SK-N-SH treated with all-trans-retinoic acid at 6 μM for 48 hours (cell line): ENCODE measurements at regions not wholly inside any gene's neighbourhood (a gene's known extent, or its start where the extent isn't known, plus 50 kb on each side); places are given as distances from the start of the nearest gene placed in this dataset.

Source experiments
- ARNTL ChIP-seq: fragments of 450-650 bp; formaldehyde crosslinking; IDR thresholded peaks from 2 replicates; pipeline ENCODE4 v1.5.0; 2020; ENCODE audit warnings: low read depth, mild to moderate bottlenecking, moderate library complexity, borderline replicate concordance
- ESRRG ChIP-seq: fragments of 250-450 bp; sonication (Bioruptor Pico); IDR thresholded peaks from 2 replicates; pipeline ENCODE4 v1.6.1; 2021; ENCODE audit warnings: mild to moderate bottlenecking
- GLIS3 ChIP-seq: fragments of 250-450 bp; sonication (Bioruptor Pico); IDR thresholded peaks from 2 replicates; pipeline ENCODE4 v1.5.0; 2020; ENCODE audit warnings: mild to moderate bottlenecking, moderate library complexity
- OSR1 ChIP-seq: fragments of 250-450 bp; sonication (Bioruptor Pico); IDR thresholded peaks from 2 replicates; pipeline ENCODE4 v1.8.0; 2022; ENCODE audit warnings: moderate library complexity, mild to moderate bottlenecking, inconsistent platforms
- ZC3H10 ChIP-seq: fragments of 250-450 bp; sonication (Bioruptor Pico); IDR thresholded peaks from 2 replicates; pipeline ENCODE4 v1.5.1; 2021; ENCODE audit warnings: mild to moderate bottlenecking, moderate library complexity
- ZFP3 ChIP-seq: fragments of 250-450 bp; sonication (Bioruptor Pico); IDR thresholded peaks from 2 replicates; pipeline ENCODE4 v1.5.0; 2020; ENCODE audit warnings: mild to moderate bottlenecking, moderate library complexity
- ZNF565 ChIP-seq: fragments of 450-650 bp; formaldehyde crosslinking; conservative IDR thresholded peaks from 2 replicates; pipeline ENCODE4 v1.5.0; 2020; ENCODE audit warnings: low read depth, mild to moderate bottlenecking, moderate library complexity
- TF ChIP-seq, protein P1 (sequence below): fragments of 250-450 bp; sonication (Bioruptor Pico); IDR thresholded peaks from 2 replicates; pipeline ENCODE4 v1.5.1; 2020; ENCODE audit warnings: low read depth, mild to moderate bottlenecking, moderate library complexity
- TF ChIP-seq, protein P2 (sequence below): fragments of 250-450 bp; sonication (Bioruptor Pico); IDR thresholded peaks from 2 replicates; pipeline ENCODE4 v1.5.1; 2021; ENCODE audit warnings: mild to moderate bottlenecking, moderate library complexity

DNA sequence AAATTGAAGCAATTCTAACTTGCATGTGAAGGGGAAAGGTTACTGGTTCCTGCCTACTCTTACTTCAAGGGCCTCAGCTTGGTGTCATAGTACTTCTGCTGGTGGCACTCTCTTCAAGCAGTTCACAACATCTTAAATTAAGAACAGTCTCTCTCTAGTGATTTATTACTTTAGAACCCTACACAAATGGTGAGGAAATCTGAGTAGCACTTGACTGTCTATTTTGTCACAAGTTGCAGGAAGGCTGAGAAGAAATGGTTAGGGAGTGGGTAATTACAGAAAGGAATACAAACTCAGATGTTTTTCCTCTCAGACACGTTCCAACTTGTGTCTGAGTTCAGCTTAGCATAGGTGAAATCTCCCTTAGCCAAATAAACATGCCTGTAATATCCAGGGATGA, 242.3 kb upstream of the GRIA3 start:
- TF ChIP-seq, protein P1, sequence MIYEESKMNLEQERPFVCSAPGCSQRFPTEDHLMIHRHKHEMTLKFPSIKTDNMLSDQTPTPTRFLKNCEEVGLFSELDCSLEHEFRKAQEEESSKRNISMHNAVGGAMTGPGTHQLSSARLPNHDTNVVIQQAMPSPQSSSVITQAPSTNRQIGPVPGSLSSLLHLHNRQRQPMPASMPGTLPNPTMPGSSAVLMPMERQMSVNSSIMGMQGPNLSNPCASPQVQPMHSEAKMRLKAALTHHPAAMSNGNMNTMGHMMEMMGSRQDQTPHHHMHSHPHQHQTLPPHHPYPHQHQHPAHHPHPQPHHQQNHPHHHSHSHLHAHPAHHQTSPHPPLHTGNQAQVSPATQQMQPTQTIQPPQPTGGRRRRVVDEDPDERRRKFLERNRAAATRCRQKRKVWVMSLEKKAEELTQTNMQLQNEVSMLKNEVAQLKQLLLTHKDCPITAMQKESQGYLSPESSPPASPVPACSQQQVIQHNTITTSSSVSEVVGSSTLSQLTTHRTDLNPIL (CRISPR knock-in tag), result no peak
- TF ChIP-seq ZNF565 (CRISPR knock-in tag), result no peak
- TF ChIP-seq ARNTL (CRISPR knock-in tag), result no peak
- TF ChIP-seq ZFP3 (CRISPR knock-in tag), result no peak
- TF ChIP-seq GLIS3 (CRISPR knock-in tag), result no peak
- no peak for TF ChIP-seq OSR1 (CRISPR knock-in tag)
- TF ChIP-seq ESRRG, result no peak
- TF ChIP-seq ZC3H10 (CRISPR knock-in tag), result no peak
- TF ChIP-seq, protein P2, sequence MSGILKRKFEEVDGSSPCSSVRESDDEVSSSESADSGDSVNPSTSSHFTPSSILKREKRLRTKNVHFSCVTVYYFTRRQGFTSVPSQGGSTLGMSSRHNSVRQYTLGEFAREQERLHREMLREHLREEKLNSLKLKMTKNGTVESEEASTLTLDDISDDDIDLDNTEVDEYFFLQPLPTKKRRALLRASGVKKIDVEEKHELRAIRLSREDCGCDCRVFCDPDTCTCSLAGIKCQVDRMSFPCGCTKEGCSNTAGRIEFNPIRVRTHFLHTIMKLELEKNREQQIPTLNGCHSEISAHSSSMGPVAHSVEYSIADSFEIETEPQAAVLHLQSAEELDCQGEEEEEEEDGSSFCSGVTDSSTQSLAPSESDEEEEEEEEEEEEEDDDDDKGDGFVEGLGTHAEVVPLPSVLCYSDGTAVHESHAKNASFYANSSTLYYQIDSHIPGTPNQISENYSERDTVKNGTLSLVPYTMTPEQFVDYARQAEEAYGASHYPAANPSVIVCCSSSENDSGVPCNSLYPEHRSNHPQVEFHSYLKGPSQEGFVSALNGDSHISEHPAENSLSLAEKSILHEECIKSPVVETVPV, result no peak
